HCT116 (cell line): ENCODE measurements at regions not wholly inside any gene's neighbourhood (a gene's known extent, or its start where the extent isn't known, plus 50 kb on each side); places are given as distances from the start of the nearest gene placed in this dataset.

ENCODE experiments used
- ATAC-seq: fragments of 200-7000 bp; cut with Tn5 transposase; 2 replicates; pipeline ENCODE4 v1.9.1; 2020; ENCODE audit warnings: mild to moderate bottlenecking, moderate library complexity
- BruUV-seq: library from RNA; stranded (reverse); fragments of 400-500 nt; replicated peaks from 2 replicates; lab custom pipeline; 2021; lab: Mats Ljungman, UMichigan
- CTCF ChIA-PET: fragments of 300-600 bp; sonication (Branson Sonifier 250); formaldehyde crosslinking; loops from one replicate; lab custom pipeline; 2021; ENCODE audit warnings: antibody characterized with exemption; lab: Charles Lee
- POLR2A ChIA-PET: fragments of 300-600, 350-600 bp; sonication (Branson Sonifier 250); formaldehyde crosslinking; loops from one replicate; lab custom pipeline; 2021; ENCODE audit warnings: antibody characterized with exemption; lab: Charles Lee
- RAD21 ChIA-PET, 2 experiments: fragments of 300-600 bp; sonication (Branson Sonifier 250); formaldehyde crosslinking; loops; one replicate each; lab custom pipeline; 2023; ENCODE audit warnings: low total read pairs in 2 of 2; ENCODE audit not compliant: uncharacterized antibody in 2 of 2, unreplicated experiment in 2 of 2, low non-redundant PET in 1 of 2; lab: Charles Lee
- DNase-seq: peaks from one replicate; pipeline ENCODE4 v3.0.0-alpha.2; 2010; ENCODE audit warnings: low read depth, low spot score
- H2AFZ ChIP-seq: fragments of 200-600 bp; shearing (Covaris generic), sonication (generic); 2 replicates; pipeline ENCODE4 v1.6.1; 2017; ENCODE audit warnings: low read depth, mixed run types, mixed read lengths, antibody characterized with exemption, low read length; ENCODE audit not compliant: poor library complexity, severe bottlenecking
- H3K27ac ChIP-seq: 2 replicates; pipeline ENCODE4 v1.5.1; 2012; ENCODE audit warnings: low read depth, low read length
- H3K27me3 ChIP-seq: fragments of 200-600 bp; sonication (generic); 2 replicates; pipeline ENCODE4 v1.6.1; 2016; ENCODE audit warnings: mixed run types, low read length, mixed read lengths; ENCODE audit not compliant: insufficient read depth
- H3K36me3 ChIP-seq, 2 experiments: fragments of 200-500 bp in 1 of 2; fragments of 200-600 bp in 1 of 2; sonication (Bioruptor generic) in 1 of 2; sonication (generic) in 1 of 2; 2 replicates each; pipeline versions ENCODE4 v1.5.1 to v1.6.1; 2014 to 2016; ENCODE audit warnings: low read length in 2 of 2, inconsistent platforms in 1 of 2, mixed read lengths in 1 of 2, mixed run types in 1 of 2; ENCODE audit not compliant: insufficient read depth in 2 of 2, control insufficient read depth in 1 of 2
- H3K4me1 ChIP-seq, 2 experiments: fragments of 200-600 bp in 1 of 2; sonication (generic) in 1 of 2; 2 replicates each; pipeline versions ENCODE4 v1.5.1 to v1.6.1; 2012 to 2017; ENCODE audit warnings: low read length in 2 of 2, inconsistent platforms in 1 of 2, mild to moderate bottlenecking in 1 of 2, mixed read lengths in 1 of 2, mixed run types in 1 of 2, moderate library complexity in 1 of 2; ENCODE audit not compliant: insufficient read depth in 2 of 2, control insufficient read depth in 1 of 2
- H3K4me2 ChIP-seq: fragments of 200-600 bp; sonication (generic); 2 replicates; pipeline ENCODE4 v1.6.1; 2017; ENCODE audit warnings: mixed run types, low read length, mixed read lengths
- H3K4me3 ChIP-seq, 2 experiments: fragments of 200-600 bp in 1 of 2; sonication (generic) in 1 of 2; replicated peaks in 1 of 2; 2 replicates each; pipeline ENCODE4 v1.5.1; 2011 to 2016; ENCODE audit warnings: low read length in 2 of 2, control low read depth in 1 of 2, low read depth in 1 of 2, mild to moderate bottlenecking in 1 of 2, mixed read lengths in 1 of 2, mixed run types in 1 of 2
- H3K79me2 ChIP-seq: fragments of 200-600 bp; sonication (generic); 2 replicates; pipeline ENCODE4 v1.6.1; 2017; ENCODE audit warnings: mild to moderate bottlenecking, mixed run types, low read length, moderate library complexity, mixed read lengths; ENCODE audit not compliant: insufficient read depth
- H3K9ac ChIP-seq: fragments of 200-600 bp; sonication (generic); 2 replicates; pipeline ENCODE4 v1.6.1; 2016; ENCODE audit warnings: low read length, mixed read lengths
- H3K9me2 ChIP-seq: fragments of 200-600 bp; sonication (generic), shearing (Covaris generic); 2 replicates; pipeline ENCODE4 v1.6.1; 2017; ENCODE audit warnings: mixed run types, mild to moderate bottlenecking, moderate library complexity; ENCODE audit not compliant: insufficient read depth
- H3K9me3 ChIP-seq, 2 experiments: fragments of 200-500 bp in 1 of 2; fragments of 200-600 bp in 1 of 2; sonication (Bioruptor generic) in 1 of 2; sonication (generic) in 1 of 2; 2 replicates each; pipeline ENCODE4 v1.6.1; 2014 to 2017; ENCODE audit warnings: low read length in 2 of 2, mixed read lengths in 2 of 2, inconsistent platforms in 1 of 2, low read depth in 1 of 2, mild to moderate bottlenecking in 1 of 2, mixed run types in 1 of 2, moderate library complexity in 1 of 2; ENCODE audit not compliant: control insufficient read depth in 1 of 2, insufficient read depth in 1 of 2
- H4K20me1 ChIP-seq: fragments of 200-600 bp; sonication (generic), shearing (Covaris generic); 2 replicates; pipeline ENCODE4 v1.6.1; 2017; ENCODE audit warnings: mixed run types, mild to moderate bottlenecking, moderate library complexity; ENCODE audit not compliant: insufficient read depth
- CBX3 ChIP-seq: IDR thresholded peaks from 2 replicates; pipeline ENCODE4 v1.6.1; 2012; ENCODE audit warnings: low read depth
- CTCF ChIP-seq, 3 experiments: fragments of 200-600 bp in 1 of 3; sonication (generic) in 1 of 3; IDR thresholded peaks in 2 of 3; conservative IDR thresholded peaks in 1 of 3; 2 replicates each; pipeline ENCODE4 v1.5.1; 2012 to 2017; ENCODE audit warnings: low read depth in 2 of 3, low read length in 2 of 3, antibody characterized with exemption in 1 of 3, borderline replicate concordance in 1 of 3, control low read depth in 1 of 3, mild to moderate bottlenecking in 1 of 3, mixed read lengths in 1 of 3, mixed run types in 1 of 3, moderate library complexity in 1 of 3; ENCODE audit not compliant: insufficient read depth in 1 of 3
- EZH2 ChIP-seq: fragments of 200-600 bp; sonication (generic); IDR thresholded peaks from 2 replicates; pipeline ENCODE4 v1.6.1; 2017; ENCODE audit warnings: antibody characterized with exemption, mixed run types
- EZH2phosphoT487 ChIP-seq: fragments of 200-600 bp; IDR thresholded peaks from 2 replicates; pipeline ENCODE4 v1.6.1; 2018; ENCODE audit warnings: antibody characterized with exemption, borderline replicate concordance
- JUND ChIP-seq: IDR thresholded peaks from 2 replicates; pipeline ENCODE4 v1.6.1; 2012
- POLR2A ChIP-seq: IDR thresholded peaks from 2 replicates; pipeline ENCODE4 v1.7.0; 2011; ENCODE audit warnings: borderline replicate concordance; ENCODE audit not compliant: insufficient read depth, insufficient read length; ENCODE audit errors: extremely low read depth
- POLR2AphosphoS5 ChIP-seq: IDR thresholded peaks from 2 replicates; pipeline ENCODE4 v1.6.1; 2011; ENCODE audit warnings: mild to moderate bottlenecking, low read depth, low read length, moderate library complexity
- RAD21 ChIP-seq: IDR thresholded peaks from 2 replicates; pipeline ENCODE4 v1.6.1; 2012; ENCODE audit warnings: low read depth, mild to moderate bottlenecking
- SIN3A ChIP-seq: IDR thresholded peaks from 2 replicates; pipeline ENCODE4 v1.6.1; 2012; ENCODE audit warnings: low read depth
- SRF ChIP-seq: IDR thresholded peaks from 2 replicates; pipeline ENCODE4 v1.6.1; 2012; ENCODE audit warnings: low read depth
- TCF7L2 ChIP-seq: IDR thresholded peaks from 2 replicates; pipeline ENCODE4 v1.7.0; 2011; ENCODE audit warnings: borderline replicate concordance, inconsistent platforms; ENCODE audit not compliant: insufficient read depth, insufficient read length; ENCODE audit errors: extremely low read depth
- ZFX ChIP-seq: fragments of 450-650 bp; IDR thresholded peaks from 2 replicates; pipeline ENCODE4 v1.6.1; 2017
- ZNF274 ChIP-seq: fragments of 200-500 bp; sonication (Bioruptor generic); IDR thresholded peaks from 2 replicates; pipeline ENCODE4 v1.6.1; 2014; ENCODE audit warnings: mild to moderate bottlenecking, low read depth, low read length, inconsistent platforms
- intact Hi-C: fragments of 100-400 bp; cut with micrococcal nuclease; formaldehyde crosslinking; loops from 2 replicates; pipeline ENCODE4 v1.10.0; 2022
- TF ChIP-seq, protein P1 (sequence below): IDR thresholded peaks from 2 replicates; pipeline ENCODE4 v1.6.1; 2012; ENCODE audit warnings: low read depth
- TF ChIP-seq, protein P2 (sequence below): IDR thresholded peaks from 2 replicates; pipeline ENCODE4 v1.6.1; 2012

GRCh38 chr5:136655468-136655867, 290.1 kb upstream of the TRPC7 start (continued):
- TF ChIP-seq RAD21 (no peak), CBX3 (no peak), JUND (no peak)

- Histone ChIP-seq H3K9me2 (no peaks in the 10 kb centered on the region), H3K79me2 (no peaks in the 10 kb centered on the region), H3K27me3 (peaks cover 6% of the 10 kb centered on the region; the same call in 1 of the 2 replicates), H3K36me3 (no peaks in the 10 kb centered on the region), H3K27ac (no peak overlapping the region), H4K20me1 (no peaks in the 10 kb centered on the region), H2AFZ (no peak overlapping the region), H3K4me1 (no peaks in the 10 kb centered on the region), H3K4me3 (no peak overlapping the region), H3K9me3 (no peaks in the 10 kb centered on the region), H3K4me2 (no peak overlapping the region), H3K9ac (no peak overlapping the region)
- ATAC-seq = no peak
- ChIA-PET POLR2A (no interaction called here), CTCF (no interaction called here), RAD21 (no interaction called here)
- BruUV-seq = no TSS peak
- TF ChIP-seq SRF = no peak
- no peak for TF ChIP-seq ZFX
- TF ChIP-seq POLR2AphosphoS5 = no peak
- TF ChIP-seq CTCF (IDR thresholded peaks at IDR 0.05 in 2 of 3, conservative IDR thresholded peaks at IDR 0.05 in 1 of 3; ENCODE audit: borderline replicate concordance in 1 of 3, insufficient read depth in 1 of 3, low read depth in 2 of 3, low read length in 2 of 3) = no peak
- TF ChIP-seq, protein P1, sequence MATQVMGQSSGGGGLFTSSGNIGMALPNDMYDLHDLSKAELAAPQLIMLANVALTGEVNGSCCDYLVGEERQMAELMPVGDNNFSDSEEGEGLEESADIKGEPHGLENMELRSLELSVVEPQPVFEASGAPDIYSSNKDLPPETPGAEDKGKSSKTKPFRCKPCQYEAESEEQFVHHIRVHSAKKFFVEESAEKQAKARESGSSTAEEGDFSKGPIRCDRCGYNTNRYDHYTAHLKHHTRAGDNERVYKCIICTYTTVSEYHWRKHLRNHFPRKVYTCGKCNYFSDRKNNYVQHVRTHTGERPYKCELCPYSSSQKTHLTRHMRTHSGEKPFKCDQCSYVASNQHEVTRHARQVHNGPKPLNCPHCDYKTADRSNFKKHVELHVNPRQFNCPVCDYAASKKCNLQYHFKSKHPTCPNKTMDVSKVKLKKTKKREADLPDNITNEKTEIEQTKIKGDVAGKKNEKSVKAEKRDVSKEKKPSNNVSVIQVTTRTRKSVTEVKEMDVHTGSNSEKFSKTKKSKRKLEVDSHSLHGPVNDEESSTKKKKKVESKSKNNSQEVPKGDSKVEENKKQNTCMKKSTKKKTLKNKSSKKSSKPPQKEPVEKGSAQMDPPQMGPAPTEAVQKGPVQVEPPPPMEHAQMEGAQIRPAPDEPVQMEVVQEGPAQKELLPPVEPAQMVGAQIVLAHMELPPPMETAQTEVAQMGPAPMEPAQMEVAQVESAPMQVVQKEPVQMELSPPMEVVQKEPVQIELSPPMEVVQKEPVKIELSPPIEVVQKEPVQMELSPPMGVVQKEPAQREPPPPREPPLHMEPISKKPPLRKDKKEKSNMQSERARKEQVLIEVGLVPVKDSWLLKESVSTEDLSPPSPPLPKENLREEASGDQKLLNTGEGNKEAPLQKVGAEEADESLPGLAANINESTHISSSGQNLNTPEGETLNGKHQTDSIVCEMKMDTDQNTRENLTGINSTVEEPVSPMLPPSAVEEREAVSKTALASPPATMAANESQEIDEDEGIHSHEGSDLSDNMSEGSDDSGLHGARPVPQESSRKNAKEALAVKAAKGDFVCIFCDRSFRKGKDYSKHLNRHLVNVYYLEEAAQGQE = no peak
- no peak for TF ChIP-seq ZNF274
- TF ChIP-seq JUND = no peak
- TF ChIP-seq, protein P2, sequence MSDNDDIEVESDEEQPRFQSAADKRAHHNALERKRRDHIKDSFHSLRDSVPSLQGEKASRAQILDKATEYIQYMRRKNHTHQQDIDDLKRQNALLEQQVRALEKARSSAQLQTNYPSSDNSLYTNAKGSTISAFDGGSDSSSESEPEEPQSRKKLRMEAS = no peak
- no peak for TF ChIP-seq EZH2
- TF ChIP-seq CBX3 = no peak
- TF ChIP-seq EZH2phosphoT487 = no peak
- TF ChIP-seq SIN3A = no peak
- TF ChIP-seq POLR2A = no peak
- no peak for TF ChIP-seq RAD21
- TF ChIP-seq TCF7L2 = no peak
- intact Hi-C loops = no loop called here
- DNase-seq = no peak
These were observed 281.6 kb upstream of the TRPC7 start for GRCh38 chr5:136646915-136647314.
